Activated CD4-positive, alpha-beta T cell treated with anti-CD3 and anti-CD28 coated beads, Interleukin-2, amount 10 ng/mL, durations not matched to agents 7 days and 5 days (primary cell): ENCODE measurements at regions not wholly inside any gene's neighbourhood (a gene's known extent, or its start where the extent isn't known, plus 50 kb on each side); places are given as distances from the start of the nearest gene placed in this dataset.
A peak's percentile ranks its signal among the peaks of the same experiment; 100 is the strongest.

Experiments used
- CTCF ChIA-PET: fragments of 350-600 bp; sonication (Branson Sonifier 250); formaldehyde crosslinking; loops from one replicate; lab custom pipeline; 2021; ENCODE audit warnings: antibody characterized with exemption; lab: Charles Lee
- POLR2A ChIA-PET: fragments of 350-600 bp; sonication (Branson Sonifier 250); formaldehyde crosslinking; loops from one replicate; lab custom pipeline; 2021; ENCODE audit warnings: antibody characterized with exemption; lab: Charles Lee
- DNase-seq: peaks from one replicate; pipeline ENCODE4 v3.0.0-alpha.2; 2020
- H3K27ac Mint-ChIP-seq: one replicate; pipeline ENCODE4 v1.8.0; 2021; ENCODE audit warnings: mild to moderate bottlenecking, moderate library complexity, mixed read lengths
- H3K27me3 Mint-ChIP-seq: one replicate; pipeline ENCODE4 v1.8.0; 2021; ENCODE audit warnings: mixed read lengths
- H3K36me3 Mint-ChIP-seq: one replicate; pipeline ENCODE4 v1.8.0; 2021; ENCODE audit warnings: low read depth, mixed read lengths
- H3K4me1 Mint-ChIP-seq: one replicate; pipeline ENCODE4 v1.8.0; 2021; ENCODE audit warnings: mixed read lengths
- H3K4me3 Mint-ChIP-seq: one replicate; pipeline ENCODE4 v1.8.0; 2021; ENCODE audit warnings: mild to moderate bottlenecking, moderate library complexity, mixed read lengths
- H3K9me3 Mint-ChIP-seq: one replicate; pipeline ENCODE4 v1.8.0; 2021; ENCODE audit warnings: mixed read lengths

GRCh38 chr4:159722052-159722451, 619.2 kb downstream of the RAPGEF2 start:
- Mint-ChIP-seq H3K4me3 (no peak overlapping the region), H3K27ac (no peak overlapping the region), H3K9me3 (no peaks in the 10 kb centered on the region), H3K27me3 (no peaks in the 10 kb centered on the region), H3K4me1 (no peaks in the 10 kb centered on the region), H3K36me3 (no peaks in the 10 kb centered on the region)
- DNase-seq: no peak
- CTCF ChIA-PET: no interaction called here
- POLR2A ChIA-PET: no interaction called here

GRCh38 chr4:159722918-159723317, 620.0 kb downstream of the RAPGEF2 start:
- H3K9me3 Mint-ChIP-seq: no peaks in the 10 kb centered on the region
- ChIA-PET CTCF (no interaction called here), POLR2A (no interaction called here)
- H3K36me3 Mint-ChIP-seq: no peaks in the 10 kb centered on the region
- H3K4me1 Mint-ChIP-seq: no peaks in the 10 kb centered on the region
- DNase-seq: no peak
- H3K4me3 Mint-ChIP-seq: no peak overlapping the region
- H3K27me3 Mint-ChIP-seq: no peaks in the 10 kb centered on the region
- no peak overlapping the region for H3K27ac Mint-ChIP-seq

GRCh38 chr4:159723341-159724048, 620.6 kb downstream of the RAPGEF2 start:
- Mint-ChIP-seq H3K4me3 (no peak overlapping the region), H3K36me3 (no peaks in the 10 kb centered on the region), H3K27me3 (no peaks in the 10 kb centered on the region), H3K4me1 (no peaks in the 10 kb centered on the region), H3K27ac (no peak overlapping the region), H3K9me3 (no peaks in the 10 kb centered on the region)
- ChIA-PET CTCF (no interaction called here), POLR2A (interaction anchor here (0.6 kb wide), 1 partner anchor 196 kb away, joined by 5 read pairs; no protein-coding TSS in a partner anchor)
- no peak for DNase-seq

GRCh38 chr4:159725571-159725970, 622.7 kb downstream of the RAPGEF2 start:
- no peaks in the 10 kb centered on the region for H3K27me3 Mint-ChIP-seq
- DNase-seq: no peak
- H3K36me3 Mint-ChIP-seq: no peaks in the 10 kb centered on the region
- ChIA-PET POLR2A (no interaction called here), CTCF (no interaction called here)
- H3K27ac Mint-ChIP-seq: no peak overlapping the region
- H3K9me3 Mint-ChIP-seq: no peaks in the 10 kb centered on the region
- H3K4me3 Mint-ChIP-seq: no peak overlapping the region
- no peaks in the 10 kb centered on the region for H3K4me1 Mint-ChIP-seq

GRCh38 chr4:159735281-159736207, 632.7 kb downstream of the RAPGEF2 start:
- Mint-ChIP-seq H3K27ac (no peak overlapping the region), H3K36me3 (no peaks in the 10 kb centered on the region), H3K9me3 (no peaks in the 10 kb centered on the region), H3K27me3 (no peaks in the 10 kb centered on the region), H3K4me3 (no peak overlapping the region), H3K4me1 (no peaks in the 10 kb centered on the region)
- ChIA-PET CTCF (no interaction called here), POLR2A (no interaction called here)
- DNase-seq: no peak

GRCh38 chr4:159736411-159736810, 633.5 kb downstream of the RAPGEF2 start:
- no peaks in the 10 kb centered on the region for H3K9me3 Mint-ChIP-seq
- ChIA-PET POLR2A (no interaction called here), CTCF (no interaction called here)
- no peaks in the 10 kb centered on the region for H3K27me3 Mint-ChIP-seq
- no peak overlapping the region for H3K27ac Mint-ChIP-seq
- no peaks in the 10 kb centered on the region for H3K4me1 Mint-ChIP-seq
- no peak overlapping the region for H3K4me3 Mint-ChIP-seq
- H3K36me3 Mint-ChIP-seq: no peaks in the 10 kb centered on the region
- DNase-seq: no peak

GRCh38 chr4:159743971-159744370, 641.1 kb downstream of the RAPGEF2 start:
- CTCF ChIA-PET: no interaction called here
- H3K36me3 Mint-ChIP-seq: no peaks in the 10 kb centered on the region
- H3K4me1 Mint-ChIP-seq: no peaks in the 10 kb centered on the region

GRCh38 chr4:159747983-159748382, 645.1 kb downstream of the RAPGEF2 start:
- Mint-ChIP-seq H3K27me3 (no peaks in the 10 kb centered on the region), H3K36me3 (no peaks in the 10 kb centered on the region), H3K9me3 (peaks cover 4% of the 10 kb centered on the region), H3K4me1 (no peaks in the 10 kb centered on the region), H3K27ac (no peak overlapping the region), H3K4me3 (no peak overlapping the region)
- ChIA-PET POLR2A (no interaction called here), CTCF (no interaction called here)
- no peak for DNase-seq

More at GRCh38 chr4:159743971-159744370, 641.1 kb downstream of the RAPGEF2 start:
- no peak overlapping the region for H3K4me3 Mint-ChIP-seq
- POLR2A ChIA-PET: no interaction called here
- no peaks in the 10 kb centered on the region for H3K27me3 Mint-ChIP-seq
- no peak overlapping the region for H3K27ac Mint-ChIP-seq
- peaks cover 3% of the 10 kb centered on the region for H3K9me3 Mint-ChIP-seq
- no peak for DNase-seq

GRCh38 chr4:159748834-159749444, 646.1 kb downstream of the RAPGEF2 start:
- CTCF ChIA-PET: no interaction called here
- Mint-ChIP-seq H3K36me3 (no peaks in the 10 kb centered on the region), H3K4me1 (no peaks in the 10 kb centered on the region), H3K27ac (no peak overlapping the region), H3K9me3 (peaks cover 4% of the 10 kb centered on the region), H3K27me3 (no peaks in the 10 kb centered on the region), H3K4me3 (no peak overlapping the region)
- no peak for DNase-seq
- POLR2A ChIA-PET: no interaction called here

GRCh38 chr4:159757499-159757898, 654.6 kb downstream of the RAPGEF2 start:
- no peaks in the 10 kb centered on the region for H3K9me3 Mint-ChIP-seq
- no peak overlapping the region for H3K4me3 Mint-ChIP-seq
- H3K27ac Mint-ChIP-seq: no peak overlapping the region
- DNase-seq: no peak
- no peaks in the 10 kb centered on the region for H3K36me3 Mint-ChIP-seq
- no peaks in the 10 kb centered on the region for H3K27me3 Mint-ChIP-seq
- CTCF ChIA-PET: no interaction called here
- no peaks in the 10 kb centered on the region for H3K4me1 Mint-ChIP-seq
- POLR2A ChIA-PET: no interaction called here

GRCh38 chr4:159758061-159758460, 655.2 kb downstream of the RAPGEF2 start:
- Mint-ChIP-seq H3K27ac (no peak overlapping the region), H3K4me1 (no peaks in the 10 kb centered on the region), H3K9me3 (no peaks in the 10 kb centered on the region), H3K36me3 (no peaks in the 10 kb centered on the region), H3K27me3 (no peaks in the 10 kb centered on the region), H3K4me3 (no peak overlapping the region)
- DNase-seq: no peak
- ChIA-PET POLR2A (no interaction called here), CTCF (no interaction called here)

GRCh38 chr4:159762672-159763071, 659.8 kb downstream of the RAPGEF2 start:
- Mint-ChIP-seq H3K27ac (no peak overlapping the region), H3K36me3 (no peaks in the 10 kb centered on the region), H3K27me3 (no peaks in the 10 kb centered on the region), H3K4me1 (no peaks in the 10 kb centered on the region), H3K4me3 (no peak overlapping the region), H3K9me3 (no peaks in the 10 kb centered on the region)
- no peak for DNase-seq
- ChIA-PET CTCF (no interaction called here), POLR2A (no interaction called here)

- H3K9me3 Mint-ChIP-seq: no peaks in the 10 kb centered on the region
- no peaks in the 10 kb centered on the region for H3K36me3 Mint-ChIP-seq
- CTCF ChIA-PET: interaction anchor here (1.5 kb wide), 1 partner anchor 9 kb away, joined by 4 read pairs; no protein-coding TSS in a partner anchor
- H3K4me1 Mint-ChIP-seq: no peaks in the 10 kb centered on the region
- no peak overlapping the region for H3K4me3 Mint-ChIP-seq
- no peaks in the 10 kb centered on the region for H3K27me3 Mint-ChIP-seq
- peak; percentile 8 for DNase-seq
- POLR2A ChIA-PET: no interaction called here
- no peak overlapping the region for H3K27ac Mint-ChIP-seq
These were observed 661.6 kb downstream of the RAPGEF2 start for GRCh38 chr4:159764343-159764952.
